ENCODE measurements at regions not wholly inside any gene's neighbourhood (a gene's known extent, or its start where the extent isn't known, plus 50 kb on each side); places are given as distances from the start of the nearest gene placed in this dataset.

- no peak overlapping the region for H3K27ac Mint-ChIP-seq
These were observed 208.4 kb upstream of the ALCAM start for GRCh38 chr3:105158286-105158685.

GRCh38 chr3:105162448-105162847 is 204.3 kb upstream of the ALCAM start:
- no peaks in the 10 kb centered on the region for H3K4me1 Mint-ChIP-seq
- H3K36me3 Mint-ChIP-seq = no peaks in the 10 kb centered on the region
- no peak overlapping the region for H3K4me3 Mint-ChIP-seq
- no peaks in the 10 kb centered on the region for H3K9me3 Mint-ChIP-seq
- peaks cover 2% of the 10 kb centered on the region for H3K27me3 Mint-ChIP-seq
- POLR2A ChIA-PET = no interaction called here
- DNase-seq (no peak), ATAC-seq (ENCODE audit: low read depth) (no peak)
- no peak overlapping the region for H3K27ac Mint-ChIP-seq

More at GRCh38 chr3:105158286-105158685, 208.4 kb upstream of the ALCAM start:
- POLR2A ChIA-PET = no interaction called here
- H3K4me3 Mint-ChIP-seq = no peak overlapping the region
- H3K9me3 Mint-ChIP-seq = no peaks in the 10 kb centered on the region
- no peaks in the 10 kb centered on the region for H3K4me1 Mint-ChIP-seq
- no peaks in the 10 kb centered on the region for H3K36me3 Mint-ChIP-seq
- H3K27me3 Mint-ChIP-seq = no peaks in the 10 kb centered on the region
- ATAC-seq (ENCODE audit: low read depth) = no peak
- no peak for DNase-seq

GRCh38 chr3:105166893-105167292 is 199.8 kb upstream of the ALCAM start:
- Mint-ChIP-seq H3K27me3 (peaks cover 4% of the 10 kb centered on the region), H3K27ac (no peak overlapping the region), H3K9me3 (no peaks in the 10 kb centered on the region), H3K4me1 (no peaks in the 10 kb centered on the region), H3K36me3 (no peaks in the 10 kb centered on the region), H3K4me3 (no peak overlapping the region)
- ATAC-seq (ENCODE audit: low read depth) = no peak
- POLR2A ChIA-PET = no interaction called here
- DNase-seq = no peak

- no peaks in the 10 kb centered on the region for H3K4me1 Mint-ChIP-seq
- no peaks in the 10 kb centered on the region for H3K36me3 Mint-ChIP-seq
- no peak overlapping the region for H3K4me3 Mint-ChIP-seq
- ATAC-seq (ENCODE audit: low read depth) (no peak), DNase-seq (no peak)
- no peak overlapping the region for H3K27ac Mint-ChIP-seq
- POLR2A ChIA-PET = no interaction called here
- peaks cover 4% of the 10 kb centered on the region for H3K27me3 Mint-ChIP-seq
- H3K9me3 Mint-ChIP-seq = no peaks in the 10 kb centered on the region
These were observed 196.3 kb upstream of the ALCAM start for GRCh38 chr3:105170423-105170822.

- Mint-ChIP-seq H3K27me3 (peaks cover 4% of the 10 kb centered on the region), H3K4me1 (no peaks in the 10 kb centered on the region), H3K27ac (no peak overlapping the region), H3K36me3 (no peaks in the 10 kb centered on the region), H3K9me3 (no peaks in the 10 kb centered on the region), H3K4me3 (no peak overlapping the region)
- POLR2A ChIA-PET = no interaction called here
- DNase-seq (no peak), ATAC-seq (ENCODE audit: low read depth) (no peak)
These were observed 192.6 kb upstream of the ALCAM start for GRCh38 chr3:105174017-105174615.

GRCh38 chr3:105177576-105177975 is 189.1 kb upstream of the ALCAM start:
- no peak overlapping the region for H3K27ac Mint-ChIP-seq
- ATAC-seq (ENCODE audit: low read depth) (no peak), DNase-seq (no peak)
- no peaks in the 10 kb centered on the region for H3K9me3 Mint-ChIP-seq
- no peaks in the 10 kb centered on the region for H3K36me3 Mint-ChIP-seq
- no peak overlapping the region for H3K4me3 Mint-ChIP-seq
- peaks cover 2% of the 10 kb centered on the region for H3K27me3 Mint-ChIP-seq
- POLR2A ChIA-PET = no interaction called here
- H3K4me1 Mint-ChIP-seq = no peaks in the 10 kb centered on the region

- Mint-ChIP-seq H3K9me3 (peaks cover under 1% of the 10 kb centered on the region), H3K27ac (no peak overlapping the region), H3K36me3 (no peaks in the 10 kb centered on the region), H3K27me3 (no peaks in the 10 kb centered on the region), H3K4me1 (no peaks in the 10 kb centered on the region), H3K4me3 (no peak overlapping the region)
- ATAC-seq (ENCODE audit: low read depth) = no peak
- DNase-seq = no peak
- POLR2A ChIA-PET = no interaction called here
These were observed 179.4 kb upstream of the ALCAM start for GRCh38 chr3:105187344-105187743.

GRCh38 chr3:105195260-105195659 is 171.4 kb upstream of the ALCAM start:
- Mint-ChIP-seq H3K27me3 (peaks cover 2% of the 10 kb centered on the region), H3K27ac (no peak overlapping the region), H3K4me3 (no peak overlapping the region), H3K9me3 (peaks cover 1% of the 10 kb centered on the region), H3K4me1 (no peaks in the 10 kb centered on the region), H3K36me3 (no peaks in the 10 kb centered on the region)
- ATAC-seq (ENCODE audit: low read depth) (no peak), DNase-seq (no peak)
- POLR2A ChIA-PET = no interaction called here

- Mint-ChIP-seq H3K4me3 (no peak overlapping the region), H3K27ac (no peak overlapping the region), H3K36me3 (no peaks in the 10 kb centered on the region), H3K4me1 (no peaks in the 10 kb centered on the region), H3K9me3 (no peaks in the 10 kb centered on the region), H3K27me3 (peaks cover 2% of the 10 kb centered on the region)
- DNase-seq (no peak), ATAC-seq (ENCODE audit: low read depth) (no peak)
- POLR2A ChIA-PET = no interaction called here
These were observed 168.8 kb upstream of the ALCAM start for GRCh38 chr3:105197863-105198262.

GRCh38 chr3:105199217-105199616 is 167.5 kb upstream of the ALCAM start:
- H3K4me1 Mint-ChIP-seq = no peaks in the 10 kb centered on the region
- peaks cover 2% of the 10 kb centered on the region for H3K27me3 Mint-ChIP-seq
- DNase-seq = no peak
- no peaks in the 10 kb centered on the region for H3K9me3 Mint-ChIP-seq
- no peak overlapping the region for H3K27ac Mint-ChIP-seq
- ATAC-seq (ENCODE audit: low read depth) = no peak
- H3K4me3 Mint-ChIP-seq = no peak overlapping the region
- no peaks in the 10 kb centered on the region for H3K36me3 Mint-ChIP-seq
- POLR2A ChIA-PET = no interaction called here

GRCh38 chr3:105210141-105210540 is 156.6 kb upstream of the ALCAM start:
- Mint-ChIP-seq H3K36me3 (no peaks in the 10 kb centered on the region), H3K27ac (no peak overlapping the region), H3K4me3 (no peak overlapping the region), H3K4me1 (no peaks in the 10 kb centered on the region), H3K9me3 (no peaks in the 10 kb centered on the region), H3K27me3 (peaks cover 9% of the 10 kb centered on the region)
- no peak for DNase-seq
- POLR2A ChIA-PET = no interaction called here
- no peak for ATAC-seq (ENCODE audit: low read depth)

- no peaks in the 10 kb centered on the region for H3K36me3 Mint-ChIP-seq
- no peaks in the 10 kb centered on the region for H3K4me1 Mint-ChIP-seq
- no peak overlapping the region for H3K27ac Mint-ChIP-seq
- H3K4me3 Mint-ChIP-seq = no peak overlapping the region
- no peak for ATAC-seq (ENCODE audit: low read depth)
- H3K9me3 Mint-ChIP-seq = peaks cover 1% of the 10 kb centered on the region
- no peak for DNase-seq
- POLR2A ChIA-PET = no interaction called here
- peaks cover 9% of the 10 kb centered on the region for H3K27me3 Mint-ChIP-seq
These were observed 152.1 kb upstream of the ALCAM start for GRCh38 chr3:105214590-105214989.

- H3K36me3 Mint-ChIP-seq = no peaks in the 10 kb centered on the region
- no peaks in the 10 kb centered on the region for H3K27me3 Mint-ChIP-seq
- H3K4me3 Mint-ChIP-seq = no peak overlapping the region
- ATAC-seq (ENCODE audit: low read depth) (no peak), DNase-seq (no peak)
- peaks cover under 1% of the 10 kb centered on the region for H3K9me3 Mint-ChIP-seq
- no peaks in the 10 kb centered on the region for H3K4me1 Mint-ChIP-seq
- H3K27ac Mint-ChIP-seq = no peak overlapping the region
- POLR2A ChIA-PET = no interaction called here
These were observed 144.1 kb upstream of the ALCAM start for GRCh38 chr3:105222568-105223093.

GRCh38 chr3:105223815-105224214 is 142.9 kb upstream of the ALCAM start:
- H3K36me3 Mint-ChIP-seq = no peaks in the 10 kb centered on the region
- no peaks in the 10 kb centered on the region for H3K4me1 Mint-ChIP-seq

GRCh38 chr3:105228696-105229095 is 138.0 kb upstream of the ALCAM start:
- ATAC-seq (ENCODE audit: low read depth) (no peak), DNase-seq (no peak)
- Mint-ChIP-seq H3K27me3 (no peaks in the 10 kb centered on the region), H3K27ac (no peak overlapping the region), H3K36me3 (no peaks in the 10 kb centered on the region), H3K4me1 (no peaks in the 10 kb centered on the region), H3K9me3 (no peaks in the 10 kb centered on the region), H3K4me3 (no peak overlapping the region)
- POLR2A ChIA-PET = no interaction called here

More at GRCh38 chr3:105223815-105224214, 142.9 kb upstream of the ALCAM start:
- H3K9me3 Mint-ChIP-seq = no peaks in the 10 kb centered on the region
- DNase-seq (no peak), ATAC-seq (ENCODE audit: low read depth) (no peak)
- no peak overlapping the region for H3K4me3 Mint-ChIP-seq
- POLR2A ChIA-PET = no interaction called here
- H3K27me3 Mint-ChIP-seq = no peaks in the 10 kb centered on the region
- H3K27ac Mint-ChIP-seq = no peak overlapping the region

All from activated naive CD8-positive, alpha-beta T cell treated with anti-CD3 and anti-CD28 coated beads, Interleukin-2, amount 10 ng/mL, durations not matched to agents 7 days and 5 days (primary cell).